ENCODE measurements at regions not wholly inside any gene's neighbourhood (a gene's known extent, or its start where the extent isn't known, plus 50 kb on each side); places are given as distances from the start of the nearest gene placed in this dataset.
A peak's percentile ranks its signal among the peaks of the same experiment; 100 is the strongest.

- DNase-seq: no peak
- ATAC-seq: peak; percentile 53
- intact Hi-C loops (cut with micrococcal nuclease): no loop called here
Observed at GRCh38 chr3:193841581-193841980, 248.6 kb downstream of the OPA1 start.

GRCh38 chr3:193842029-193842798 is 249.2 kb downstream of the OPA1 start:
- intact Hi-C loops (cut with micrococcal nuclease): no loop called here
- ATAC-seq (peak; percentile 12), DNase-seq (no peak)

GRCh38 chr3:193842832-193843473 is 249.9 kb downstream of the OPA1 start:
- intact Hi-C loops (cut with micrococcal nuclease): no loop called here
- no peak for DNase-seq
- ATAC-seq: no peak

DNA sequence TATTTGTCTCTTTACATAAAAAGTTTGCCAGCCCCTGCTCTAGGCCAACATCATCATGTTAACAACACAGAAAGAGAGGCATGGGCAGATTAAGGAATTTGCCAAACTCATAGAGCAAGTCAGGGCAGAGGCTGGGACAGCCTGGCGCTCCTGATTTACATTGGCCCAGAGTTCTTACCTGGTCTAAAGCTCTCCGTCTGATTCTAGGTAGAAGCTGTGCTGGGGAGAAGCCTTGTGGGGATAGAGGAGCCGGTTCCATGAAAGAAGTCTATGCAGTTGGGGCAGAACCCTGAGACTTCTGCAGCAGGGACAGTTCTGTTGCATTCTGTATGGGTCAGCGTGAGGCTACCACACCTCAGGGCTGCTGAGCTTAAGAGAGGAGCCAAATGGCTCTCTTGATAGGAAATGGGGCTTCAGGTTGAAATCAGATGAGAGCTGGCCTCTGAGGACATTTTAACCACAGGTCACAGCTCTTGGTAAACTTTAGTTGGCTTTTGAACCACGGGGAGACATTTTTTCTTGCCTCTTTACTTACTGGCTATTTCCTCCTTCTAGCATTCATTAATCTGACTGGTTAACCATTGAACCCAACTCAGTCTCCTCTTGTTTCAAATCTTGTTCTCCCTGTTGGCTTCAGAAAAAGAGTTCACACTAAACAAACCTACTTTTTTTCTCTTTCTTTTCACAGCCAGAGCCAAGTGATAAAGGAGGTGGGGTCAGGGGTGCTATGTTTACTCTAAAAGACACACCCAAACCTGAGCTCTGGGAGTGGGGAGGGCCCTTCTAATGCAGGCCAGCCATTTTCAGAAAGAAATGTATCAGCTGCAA is 250.7 kb downstream of the OPA1 start:
- DNase-seq (no peak), ATAC-seq (no peak)
- intact Hi-C loops (cut with micrococcal nuclease): no loop called here

- no peak for DNase-seq
- intact Hi-C loops (cut with micrococcal nuclease): no loop called here
- ATAC-seq: no peak
Observed at GRCh38 chr3:193844472-193844871, 251.5 kb downstream of the OPA1 start.

GRCh38 chr3:193845144-193845543 is 252.1 kb downstream of the OPA1 start:
- intact Hi-C loops (cut with micrococcal nuclease): no loop called here

GRCh38 chr3:193846569-193846968 is 253.6 kb downstream of the OPA1 start:
- intact Hi-C loops (cut with micrococcal nuclease): no loop called here
- no peak for DNase-seq
- ATAC-seq: no peak

More at GRCh38 chr3:193845144-193845543, 252.1 kb downstream of the OPA1 start:
- ATAC-seq: no peak
- no peak for DNase-seq

DNA sequence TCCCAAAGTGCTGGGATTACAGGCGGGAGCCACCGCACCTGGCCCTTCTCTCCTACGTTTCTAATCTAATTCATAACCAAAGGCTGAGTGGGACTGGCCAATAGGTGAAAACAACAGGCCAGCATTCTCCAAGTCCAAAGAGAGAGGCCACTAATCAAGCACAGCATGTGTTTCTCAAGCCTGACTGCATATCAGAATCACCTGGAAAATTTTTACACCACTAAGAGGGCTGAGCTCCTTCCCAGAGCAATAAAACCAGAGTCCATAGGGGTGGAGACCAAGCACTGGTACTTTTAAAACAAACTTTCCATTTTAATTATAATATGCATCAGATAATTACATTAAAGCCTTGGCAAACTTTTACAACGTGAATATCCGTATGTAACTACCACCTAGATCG is 254.4 kb downstream of the OPA1 start:
- DNase-seq (no peak), ATAC-seq (no peak)
- intact Hi-C loops (cut with micrococcal nuclease): no loop called here

DNA sequence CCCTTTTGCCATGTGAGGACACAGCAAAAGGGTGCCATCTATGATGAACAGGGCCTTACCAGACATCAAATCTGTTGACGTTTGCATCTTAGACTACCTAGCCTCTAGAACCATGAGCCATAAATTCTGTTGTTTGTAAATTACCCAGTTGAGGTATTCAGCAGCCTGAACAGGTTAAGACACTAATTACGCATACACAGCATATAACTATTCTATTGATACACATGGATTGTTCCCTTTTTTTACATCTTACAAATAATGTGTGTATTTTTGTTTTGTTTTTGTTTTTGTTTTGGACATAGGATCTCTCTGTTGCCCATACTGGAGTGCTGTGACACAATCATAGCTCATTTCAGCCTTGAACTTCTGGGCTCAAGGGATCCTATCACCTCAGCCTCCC is 255.5 kb downstream of the OPA1 start:
- ATAC-seq: no peak
- DNase-seq: no peak
- intact Hi-C loops (cut with micrococcal nuclease): no loop called here

DNA sequence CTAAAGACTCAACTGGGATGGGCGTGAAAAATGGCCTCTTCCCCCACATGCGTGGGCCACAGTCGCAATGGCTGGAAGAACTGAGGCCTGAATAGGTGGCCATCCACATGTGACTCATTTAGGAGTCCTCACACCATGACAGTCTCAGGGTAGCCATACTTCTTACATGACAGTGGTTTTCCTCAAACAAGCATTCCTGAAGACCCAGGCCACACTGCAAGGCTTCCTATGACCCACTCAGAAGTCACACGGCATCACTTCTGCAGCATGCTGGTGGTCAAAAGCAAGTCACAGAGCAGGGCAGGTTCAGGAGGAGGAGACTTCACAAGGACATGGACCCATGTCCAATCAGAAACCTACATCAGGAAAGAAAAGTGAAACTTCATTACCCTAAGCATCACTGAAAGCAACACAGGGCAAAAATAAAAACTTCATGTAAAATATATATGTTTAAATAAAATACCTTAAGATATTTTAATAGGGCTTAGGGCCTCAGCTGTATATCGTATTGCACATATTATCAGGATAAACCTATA is 257.1 kb downstream of the OPA1 start:
- intact Hi-C loops (cut with micrococcal nuclease): no loop called here
- ATAC-seq (no peak), DNase-seq (no peak)

DNA sequence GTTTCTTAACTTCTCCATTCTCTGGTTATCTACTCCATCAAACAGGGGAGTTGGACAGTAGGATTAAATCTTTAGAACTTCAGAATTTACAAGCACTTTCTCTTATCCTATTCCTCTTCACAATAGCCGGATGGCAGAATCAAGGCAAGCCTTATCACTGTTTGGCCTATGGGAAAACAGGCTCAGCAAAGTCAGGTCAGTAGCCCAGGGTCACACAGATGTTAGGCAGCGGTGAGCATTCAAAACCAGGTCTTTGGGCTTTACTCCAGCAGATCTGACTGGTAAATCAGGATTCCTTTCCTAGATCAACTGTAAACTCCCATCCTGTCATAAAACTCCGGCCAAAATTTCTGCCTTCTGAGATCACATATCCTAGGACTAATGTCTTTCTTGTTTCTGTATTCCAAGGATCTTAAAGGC is 258.4 kb downstream of the OPA1 start:
- ATAC-seq: peak; percentile 44
- intact Hi-C loops (cut with micrococcal nuclease): no loop called here
- DNase-seq: no peak

- ATAC-seq (peak; percentile 58), DNase-seq (peak; percentile 53)
- intact Hi-C loops (cut with micrococcal nuclease): no loop called here
Observed at GRCh38 chr3:193851941-193852674, 259.1 kb downstream of the OPA1 start.

- ATAC-seq (no peak), DNase-seq (no peak)
- intact Hi-C loops (cut with micrococcal nuclease): no loop called here
Observed at GRCh38 chr3:193852901-193853300, 259.9 kb downstream of the OPA1 start.

- ATAC-seq (peak; percentile 34), DNase-seq (no peak)
- intact Hi-C loops (cut with micrococcal nuclease): no loop called here
Observed at GRCh38 chr3:193853511-193854219, 260.7 kb downstream of the OPA1 start.

DNA sequence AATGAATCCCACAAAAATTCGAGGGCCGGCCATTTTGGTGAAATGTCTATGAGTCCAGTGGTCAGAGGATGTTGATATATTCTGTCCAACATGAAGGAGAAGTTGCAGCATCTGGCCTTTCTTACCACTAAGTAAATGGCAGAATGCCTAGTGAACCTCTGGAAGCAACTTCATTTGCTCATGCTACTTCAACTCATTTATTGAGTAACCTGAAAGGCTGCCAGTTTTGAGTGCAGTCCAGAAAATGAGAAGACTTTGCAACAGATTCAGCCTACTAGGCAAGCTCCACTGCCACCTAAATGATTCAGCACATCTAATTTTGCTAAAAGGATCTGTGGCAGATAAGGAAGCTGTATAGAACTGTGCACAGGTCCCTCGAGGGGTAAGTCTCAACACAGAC is 265.0 kb downstream of the OPA1 start:
- ATAC-seq: peak; percentile 51
- intact Hi-C loops (cut with micrococcal nuclease): no loop called here

GRCh38 chr3:193859195-193859594 is 266.2 kb downstream of the OPA1 start:
- ATAC-seq (no peak), DNase-seq (no peak)
- intact Hi-C loops (cut with micrococcal nuclease): no loop called here

More for the DNA sequence above, 265.0 kb downstream of the OPA1 start:
- no peak for DNase-seq

DNA sequence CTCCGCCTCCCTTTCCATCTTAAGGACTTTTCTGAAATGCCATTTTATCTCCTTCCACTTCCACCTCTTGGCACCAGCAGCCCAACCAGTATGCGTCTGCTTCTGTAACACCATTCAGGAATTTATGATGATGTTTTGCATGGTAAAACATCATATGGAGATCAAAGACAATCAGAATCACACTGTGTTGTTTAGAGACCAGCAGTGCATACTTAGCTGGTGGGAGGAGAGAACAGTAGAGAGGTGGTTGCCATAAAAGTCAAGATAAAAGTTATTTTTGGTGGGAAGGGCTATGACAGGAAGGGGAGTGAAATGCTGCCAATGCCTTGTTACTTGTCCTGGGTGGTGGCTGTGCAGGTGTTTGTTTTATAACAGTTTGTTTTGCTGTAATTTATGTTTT is 268.0 kb downstream of the OPA1 start:
- DNase-seq (no peak), ATAC-seq (peak; percentile 77)
- intact Hi-C loops (cut with micrococcal nuclease): no loop called here

- ATAC-seq: no peak
- intact Hi-C loops (cut with micrococcal nuclease): no loop called here
Observed at GRCh38 chr3:193862843-193863242, 269.8 kb downstream of the OPA1 start.

More at GRCh38 chr3:193862843-193863242, 269.8 kb downstream of the OPA1 start:
- no peak for DNase-seq
